NCI-H1436 treated with DMSO at 0.1 percent for 48 hours (cell line): ENCODE measurements at regions not wholly inside any gene's neighbourhood (a gene's known extent, or its start where the extent isn't known, plus 50 kb on each side); places are given as distances from the start of the nearest gene placed in this dataset.
A peak's percentile ranks its signal among the peaks of the same experiment; 100 is the strongest.
"Not testable (repeated sequence)": the region's sequence is repeated elsewhere in the genome, so short reads cannot be mapped to it uniquely, and the experiment has no call there.

Experiments
- DNase-seq: peaks from one replicate; lab custom pipeline; 2025; lab: John Stamatoyannopoulos, UW

DNA sequence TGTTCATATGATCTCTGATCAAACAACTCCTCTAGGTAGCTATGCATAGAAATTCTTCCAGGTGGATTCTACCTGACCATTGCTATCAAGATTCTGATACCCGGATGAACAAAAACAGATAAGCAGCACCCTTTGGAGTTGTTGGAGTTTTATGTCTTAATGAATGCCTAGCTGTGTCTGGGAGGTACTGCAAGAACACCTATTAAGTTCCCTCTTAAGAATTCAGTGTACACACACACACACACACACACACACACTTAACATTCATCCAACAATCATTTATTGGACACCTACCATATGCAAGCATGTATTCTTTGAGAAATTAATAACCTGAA is 58.1 kb upstream of the FNDC3B start:
- DNase-seq = no peak

- peak; percentile 59 for DNase-seq
These were observed 56.5 kb upstream of the FNDC3B start for GRCh38 chr3:171982828-171983227.

DNA sequence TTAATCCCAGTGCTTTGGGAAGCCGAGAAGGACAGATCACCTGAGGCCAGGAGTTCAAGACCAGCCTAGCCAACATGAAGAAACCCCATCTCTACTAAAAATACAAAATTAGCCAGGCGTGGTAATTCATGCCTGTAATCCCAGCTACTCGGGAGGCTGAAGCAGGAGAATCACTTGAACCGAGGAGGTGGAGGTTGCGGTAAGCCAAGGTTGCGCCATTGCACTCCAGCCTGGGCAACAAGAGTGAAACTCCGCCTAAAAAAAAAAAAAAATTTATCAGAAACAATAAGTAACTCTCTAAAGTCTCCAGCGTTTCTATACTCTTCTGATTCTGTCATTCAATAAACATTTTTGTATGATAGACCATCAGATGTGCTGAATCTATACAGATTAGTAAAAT is 55.7 kb upstream of the FNDC3B start:
- not testable (repeated sequence) for DNase-seq

GRCh38 chr3:171984883-171985282 is 54.5 kb upstream of the FNDC3B start:
- no peak for DNase-seq

- DNase-seq = no peak
These were observed 53.2 kb upstream of the FNDC3B start for GRCh38 chr3:171986176-171986575.

DNA sequence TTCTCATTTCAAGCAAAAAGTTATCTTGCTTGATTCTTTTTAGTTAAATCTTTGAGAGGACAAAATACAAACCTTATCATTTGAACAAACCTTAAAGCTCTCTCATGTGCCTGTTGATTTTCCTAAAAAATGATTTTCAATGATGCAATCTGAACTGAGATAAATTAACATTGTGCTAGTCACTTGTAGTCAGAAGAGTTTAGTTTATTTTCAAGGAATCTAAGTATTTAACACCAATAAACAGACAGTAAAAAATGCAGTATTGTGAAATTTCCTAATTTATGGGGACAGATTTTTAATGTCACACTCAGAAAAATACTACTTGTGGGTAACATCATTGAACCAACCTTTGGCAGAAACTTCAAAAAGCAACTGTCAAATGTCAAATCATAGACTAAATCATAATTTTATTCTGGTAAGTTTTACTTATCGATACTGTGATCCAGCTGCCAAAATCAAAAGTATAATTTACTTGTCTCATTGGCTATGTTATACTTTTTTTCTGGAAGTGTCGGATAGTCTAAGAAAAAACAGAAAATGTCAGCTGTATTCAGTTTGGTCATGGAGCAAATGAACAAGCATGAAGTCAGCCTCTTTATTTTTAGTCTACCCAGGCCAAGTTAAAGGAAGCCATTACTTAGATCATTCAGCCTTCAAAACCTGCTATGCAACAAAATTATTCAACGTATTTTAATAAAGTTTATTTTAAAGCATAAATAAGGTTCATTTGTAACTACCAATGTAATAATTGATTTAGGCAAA is 52.4 kb upstream of the FNDC3B start:
- no peak for DNase-seq
